ENCODE measurements at regions not wholly inside any gene's neighbourhood (a gene's known extent, or its start where the extent isn't known, plus 50 kb on each side); places are given as distances from the start of the nearest gene placed in this dataset.

GRCh38 chr17:22600644-22601298 lies 908.4 kb downstream of the KCNJ18 start:
- intact Hi-C loops (cut with micrococcal nuclease; ENCODE audit: unreplicated experiment) = loop anchor here (10.0 kb wide), 1 partner anchor 64 kb away; no protein-coding TSS in a partner anchor
- Histone ChIP-seq H3K9me3 (ENCODE audit: insufficient read depth, low read depth) (no peaks in the 10 kb centered on the region), H3K27me3 (ENCODE audit: insufficient read depth, low read depth) (no peaks in the 10 kb centered on the region), H3K27ac (no peak overlapping the region), H3K4me3 (no peak overlapping the region), H3F3A (ENCODE audit: insufficient read depth, low read depth) (no peaks in the 10 kb centered on the region), H4K20me1 (ENCODE audit: insufficient read depth) (no peaks in the 10 kb centered on the region), H2AFZ (no peak overlapping the region), H3K36me3 (ENCODE audit: low read depth) (no peaks in the 10 kb centered on the region), H3K4me1 (replicated peaks; ENCODE audit: insufficient read depth) (no peaks in the 10 kb centered on the region), H3K4me2 (no peak overlapping the region), H3K79me2 (ENCODE audit: low read depth) (no peaks in the 10 kb centered on the region), H3K9me2 (ENCODE audit: insufficient read depth) (no peaks in the 10 kb centered on the region)
- TF ChIP-seq CTCF (conservative IDR thresholded peaks at IDR 0.05) (peak; percentile 72), EZH2 (IDR thresholded peaks at IDR 0.05; ENCODE audit: low read depth) (no peak)
- no peak for DNase-seq
- CTCF ChIA-PET = no interaction called here
- POLR2A ChIA-PET (ENCODE audit: unreplicated experiment) = no interaction called here
- BruUV-seq (replicated peaks) = no TSS peak
